Mesendoderm (in vitro differentiated cells): ENCODE measurements at regions not wholly inside any gene's neighbourhood (a gene's known extent, or its start where the extent isn't known, plus 50 kb on each side); places are given as distances from the start of the nearest gene placed in this dataset.
"Not testable (repeated sequence)": the region's sequence is repeated elsewhere in the genome, so short reads cannot be mapped to it uniquely, and the experiment has no call there.

Experiments used
- DNase-seq: peaks from one replicate; pipeline ENCODE4 v3.0.0; 2013
- H2AK5ac ChIP-seq: 2 replicates; pipeline ENCODE4 v1.6.1; 2013; ENCODE audit warnings: low read length, inconsistent platforms
- H2BK120ac ChIP-seq: 2 replicates; pipeline ENCODE4 v1.6.1; 2013; ENCODE audit warnings: low read depth, mild to moderate bottlenecking, low read length, moderate library complexity, mixed read lengths
- H2BK15ac ChIP-seq: replicated peaks from 2 replicates; pipeline ENCODE4 v1.6.1; 2013; ENCODE audit warnings: low read depth, mild to moderate bottlenecking, moderate library complexity
- H2BK5ac ChIP-seq: 2 replicates; pipeline ENCODE4 v1.6.1; 2013; ENCODE audit warnings: low read length, inconsistent platforms
- H3K18ac ChIP-seq: 2 replicates; pipeline ENCODE4 v1.6.1; 2013; ENCODE audit warnings: mild to moderate bottlenecking, low read length, mixed read lengths
- H3K23ac ChIP-seq: one replicate; pipeline ENCODE4 v1.6.1; 2013; ENCODE audit warnings: low read length
- H3K27ac ChIP-seq: 2 replicates; pipeline ENCODE4 v1.5.1; 2013; ENCODE audit warnings: low read depth, mild to moderate bottlenecking, inconsistent platforms, low read length, moderate library complexity
- H3K27me3 ChIP-seq: 2 replicates; pipeline ENCODE4 v1.6.1; 2013; ENCODE audit warnings: low read length, control low read depth, mild to moderate bottlenecking, inconsistent platforms; ENCODE audit not compliant: insufficient read depth, poor library complexity
- H3K36me3 ChIP-seq: 2 replicates; pipeline ENCODE4 v1.6.1; 2013; ENCODE audit warnings: low read length, inconsistent platforms; ENCODE audit not compliant: control insufficient read depth, insufficient read depth
- H3K4ac ChIP-seq: one replicate; pipeline ENCODE4 v1.6.1; 2013; ENCODE audit warnings: low read depth, mild to moderate bottlenecking, low read length, moderate library complexity
- H3K4me1 ChIP-seq: 2 replicates; pipeline ENCODE4 v1.6.1; 2013; ENCODE audit warnings: low read depth, low read length, inconsistent platforms; ENCODE audit not compliant: control insufficient read depth
- H3K4me2 ChIP-seq: 2 replicates; pipeline ENCODE4 v1.6.1; 2013; ENCODE audit warnings: low read length
- H3K4me3 ChIP-seq: 2 replicates; pipeline ENCODE4 v1.5.1; 2013; ENCODE audit warnings: mild to moderate bottlenecking, low read length
- H3K56ac ChIP-seq: one replicate; pipeline ENCODE4 v1.6.1; 2013; ENCODE audit warnings: low read length
- H3K79me1 ChIP-seq: 2 replicates; pipeline ENCODE4 v1.6.1; 2013; ENCODE audit warnings: low read length, inconsistent platforms
- H3K79me2 ChIP-seq: 2 replicates; pipeline ENCODE4 v1.6.1; 2013; ENCODE audit warnings: mild to moderate bottlenecking, low read length; ENCODE audit not compliant: control insufficient read depth, insufficient read depth
- H3K9ac ChIP-seq: 2 replicates; pipeline ENCODE4 v1.6.1; 2013; ENCODE audit warnings: low read length, inconsistent platforms
- H4K5ac ChIP-seq: one replicate; pipeline ENCODE4 v1.6.1; 2013; ENCODE audit warnings: low read length
- H4K8ac ChIP-seq: one replicate; pipeline ENCODE4 v1.6.1; 2013; ENCODE audit warnings: low read depth, mild to moderate bottlenecking, control low read depth, low read length, moderate library complexity
- WGBS: extraction: QIAGEN DNeasy Blood & Tissue Kit; methylation state at CpG from one replicate; pipeline ENCODE4 v1.1.7; 2013; ENCODE audit warnings: low lambda C conversion rate, missing lambda C conversion rate; ENCODE audit not compliant: insufficient coverage; ENCODE audit errors: extremely low coverage; 5-methylcytosine and 5-hydroxymethylcytosine counted together

- Histone ChIP-seq H3K27me3 (no peaks in the 10 kb centered on the region), H3K56ac (no peak overlapping the region), H3K79me1 (no peaks in the 10 kb centered on the region), H4K8ac (no peak overlapping the region), H3K9ac (no peak overlapping the region), H3K4me3 (no peak overlapping the region), H3K4ac (no peak overlapping the region), H3K4me2 (no peak overlapping the region), H3K4me1 (no peaks in the 10 kb centered on the region), H3K79me2 (no peaks in the 10 kb centered on the region), H3K18ac (no peak overlapping the region), H3K36me3 (no peaks in the 10 kb centered on the region), H2BK5ac (no peak overlapping the region), H2AK5ac (no peak overlapping the region), H2BK120ac (no peak overlapping the region), H3K23ac (no peak overlapping the region), H4K5ac (no peak overlapping the region), H2BK15ac (no peak overlapping the region), H3K27ac (no peak overlapping the region)
- no peak for DNase-seq
These were observed 96.5 kb upstream of the BTG3 start for GRCh38 chr21:17709266-17709611.

- Histone ChIP-seq H3K4ac (no peak overlapping the region), H3K79me2 (no peaks in the 10 kb centered on the region), H3K9ac (no peak overlapping the region), H3K4me2 (no peak overlapping the region), H4K5ac (no peak overlapping the region), H2BK15ac (no peak overlapping the region), H3K27me3 (no peaks in the 10 kb centered on the region), H3K27ac (no peak overlapping the region), H2BK5ac (no peak overlapping the region), H2AK5ac (no peak overlapping the region), H3K4me1 (no peaks in the 10 kb centered on the region), H3K56ac (no peak overlapping the region), H3K4me3 (no peak overlapping the region), H3K79me1 (no peaks in the 10 kb centered on the region), H3K23ac (no peak overlapping the region), H3K36me3 (no peaks in the 10 kb centered on the region), H3K18ac (no peak overlapping the region), H2BK120ac (no peak overlapping the region), H4K8ac (no peak overlapping the region)
- no peak for DNase-seq
- WGBS: 100% methylated on average over 1 of the region's 5 CpGs
These were observed 96.0 kb upstream of the BTG3 start for GRCh38 chr21:17708522-17709265.

- no peak overlapping the region for H3K4me3 ChIP-seq
- H3K56ac ChIP-seq: no peak overlapping the region
These were observed 87.0 kb upstream of the BTG3 start for GRCh38 chr21:17699524-17700189.

GRCh38 chr21:17697473-17697872, 84.8 kb upstream of the BTG3 start:
- H3K79me1 ChIP-seq: no peaks in the 10 kb centered on the region
- no peak overlapping the region for H4K5ac ChIP-seq
- no peaks in the 10 kb centered on the region for H3K36me3 ChIP-seq
- no peak for DNase-seq
- H3K18ac ChIP-seq: no peak overlapping the region
- H2BK120ac ChIP-seq: no peak overlapping the region
- no peak overlapping the region for H2BK15ac ChIP-seq
- no peaks in the 10 kb centered on the region for H3K79me2 ChIP-seq
- no peak overlapping the region for H3K23ac ChIP-seq
- no peak overlapping the region for H3K9ac ChIP-seq
- H3K4ac ChIP-seq: no peak overlapping the region
- no peak overlapping the region for H3K4me2 ChIP-seq
- no peak overlapping the region for H3K56ac ChIP-seq
- no peak overlapping the region for H3K4me3 ChIP-seq
- H3K27ac ChIP-seq: no peak overlapping the region
- no peak overlapping the region for H4K8ac ChIP-seq
- H3K4me1 ChIP-seq: no peaks in the 10 kb centered on the region
- H2BK5ac ChIP-seq: no peak overlapping the region
- H3K27me3 ChIP-seq: no peaks in the 10 kb centered on the region
- no peak overlapping the region for H2AK5ac ChIP-seq

More at GRCh38 chr21:17699524-17700189, 87.0 kb upstream of the BTG3 start:
- H4K5ac ChIP-seq: no peak overlapping the region
- no peak overlapping the region for H4K8ac ChIP-seq
- no peak overlapping the region for H2BK5ac ChIP-seq
- no peak overlapping the region for H2BK15ac ChIP-seq
- H3K4ac ChIP-seq: no peak overlapping the region
- no peak overlapping the region for H3K23ac ChIP-seq
- no peak for DNase-seq
- H3K27ac ChIP-seq: no peak overlapping the region
- H3K79me1 ChIP-seq: no peaks in the 10 kb centered on the region
- H3K79me2 ChIP-seq: no peaks in the 10 kb centered on the region
- H2AK5ac ChIP-seq: no peak overlapping the region
- H3K4me2 ChIP-seq: no peak overlapping the region
- H3K36me3 ChIP-seq: no peaks in the 10 kb centered on the region
- H3K18ac ChIP-seq: no peak overlapping the region
- no peak overlapping the region for H3K9ac ChIP-seq
- H3K27me3 ChIP-seq: no peaks in the 10 kb centered on the region
- H2BK120ac ChIP-seq: no peak overlapping the region
- no CpG with 5 or more reads among the region's 6 CpGs for WGBS
- H3K4me1 ChIP-seq: no peaks in the 10 kb centered on the region

- not testable (repeated sequence) for H3K27ac ChIP-seq, H4K5ac ChIP-seq, H4K8ac ChIP-seq, H3K4me3 ChIP-seq, H3K4me2 ChIP-seq, H2BK15ac ChIP-seq, DNase-seq, H3K79me2 ChIP-seq, H3K4me1 ChIP-seq, H3K23ac ChIP-seq, H3K4ac ChIP-seq, H3K27me3 ChIP-seq, H2BK5ac ChIP-seq, H3K18ac ChIP-seq, H3K79me1 ChIP-seq, H3K56ac ChIP-seq, H3K36me3 ChIP-seq, H3K9ac ChIP-seq, H2BK120ac ChIP-seq, H2AK5ac ChIP-seq
- no CpG with 5 or more reads among the region's 9 CpGs for WGBS
These were observed 81.7 kb upstream of the BTG3 start for GRCh38 chr21:17694416-17694815.

- Histone ChIP-seq H4K5ac (no peak overlapping the region), H3K9ac (no peak overlapping the region), H3K27me3 (no peaks in the 10 kb centered on the region), H2BK15ac (no peak overlapping the region), H3K4me3 (no peak overlapping the region), H3K79me2 (no peaks in the 10 kb centered on the region), H3K56ac (no peak overlapping the region), H4K8ac (no peak overlapping the region), H3K23ac (no peak overlapping the region), H3K18ac (no peak overlapping the region), H3K4me1 (no peaks in the 10 kb centered on the region), H2BK5ac (no peak overlapping the region), H3K79me1 (no peaks in the 10 kb centered on the region), H3K4ac (no peak overlapping the region), H3K27ac (no peak overlapping the region), H2BK120ac (no peak overlapping the region), H3K36me3 (no peaks in the 10 kb centered on the region), H3K4me2 (no peak overlapping the region), H2AK5ac (no peak overlapping the region)
- WGBS: no CpG with 5 or more reads among the region's 8 CpGs
- no peak for DNase-seq
These were observed 81.1 kb upstream of the BTG3 start for GRCh38 chr21:17693801-17694200.
